Natural killer cell treated with Interleukin-12 subunit alpha and Interleukin-12 subunit beta and Interleukin-15 and Interleukin-18, amount 100 ng/mL, for 72 hours (primary cell): ENCODE measurements at regions not wholly inside any gene's neighbourhood (a gene's known extent, or its start where the extent isn't known, plus 50 kb on each side); places are given as distances from the start of the nearest gene placed in this dataset.

ENCODE experiments used
- ATAC-seq, 2 donors: fragments of 150-1000 bp; cut with Tn5 transposase in 1 of 2; sonication (Bioruptor Pico), chemical (Tn5 transposase) in 1 of 2; 2 replicates each; pipeline ENCODE4 v1.10.0; 2021
- DNase-seq: peaks from one replicate; pipeline ENCODE4 v3.0.0; 2022; ENCODE audit warnings: low spot score
- H3K27ac Mint-ChIP-seq, 2 donors: 1 replicate in 1 of 2; 2 replicates in 1 of 2; pipeline ENCODE4 v1.8.0; 2022; ENCODE audit warnings: mixed read lengths in 2 of 2, mild to moderate bottlenecking in 1 of 2, moderate library complexity in 1 of 2
- H3K27me3 Mint-ChIP-seq, 2 donors: 1 replicate in 1 of 2; 2 replicates in 1 of 2; pipeline ENCODE4 v1.8.0; 2022; ENCODE audit warnings: mixed read lengths in 2 of 2
- H3K36me3 Mint-ChIP-seq: one replicate; pipeline ENCODE4 v1.8.0; 2022; ENCODE audit warnings: mixed read lengths
- H3K4me1 Mint-ChIP-seq, 2 donors: 1 replicate in 1 of 2; 2 replicates in 1 of 2; pipeline ENCODE4 v1.8.0; 2022; ENCODE audit warnings: low read depth in 2 of 2, mixed read lengths in 2 of 2, mild to moderate bottlenecking in 1 of 2
- H3K4me3 Mint-ChIP-seq: one replicate; pipeline ENCODE4 v1.8.0; 2022; ENCODE audit warnings: mixed read lengths
- H3K9me3 Mint-ChIP-seq: 2 replicates; pipeline ENCODE4 v1.8.0; 2022; ENCODE audit warnings: mixed read lengths

GRCh38 chr1:5343256-5344020, 648.8 kb downstream of the NPHP4 start:
- H3K4me1 Mint-ChIP-seq = no peaks in the 10 kb centered on the region
- H3K4me3 Mint-ChIP-seq = no peak overlapping the region
- no peaks in the 10 kb centered on the region for H3K9me3 Mint-ChIP-seq
- H3K27me3 Mint-ChIP-seq = peaks cover 0 to 7% of the 10 kb centered on the region in 2 donors
- H3K27ac Mint-ChIP-seq = no peak overlapping the region
- ATAC-seq (no peak), DNase-seq (no peak)
- no peaks in the 10 kb centered on the region for H3K36me3 Mint-ChIP-seq

DNA sequence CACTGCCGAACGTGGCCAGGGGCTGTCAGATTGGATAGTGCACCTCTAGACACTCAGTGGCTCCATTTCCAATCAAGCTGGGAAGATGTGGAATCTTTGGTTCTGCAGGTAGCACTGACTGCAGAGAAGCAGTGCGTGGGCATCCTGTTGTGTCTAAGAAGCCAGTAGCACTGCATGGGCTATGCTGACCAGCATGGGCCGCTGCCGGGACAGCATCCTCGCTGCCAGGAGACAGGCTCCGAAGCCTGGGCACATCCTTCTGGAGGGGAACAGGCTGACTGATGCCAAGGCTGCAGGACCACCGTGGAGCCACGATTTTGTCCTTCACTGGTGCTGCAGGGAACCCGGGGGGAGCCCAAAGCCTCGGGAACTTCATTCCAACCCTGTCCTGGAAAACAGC, 649.4 kb downstream of the NPHP4 start:
- H3K27me3 Mint-ChIP-seq = peaks cover 0 to 7% of the 10 kb centered on the region in 2 donors
- no peaks in the 10 kb centered on the region for H3K9me3 Mint-ChIP-seq
- no peaks in the 10 kb centered on the region for H3K4me1 Mint-ChIP-seq
- H3K27ac Mint-ChIP-seq = no peak overlapping the region
- ATAC-seq = no peak
- no peaks in the 10 kb centered on the region for H3K36me3 Mint-ChIP-seq
- no peak for DNase-seq
- H3K4me3 Mint-ChIP-seq = no peak overlapping the region

GRCh38 chr1:5342172-5342571, 650.1 kb downstream of the NPHP4 start:
- Mint-ChIP-seq H3K27me3 (peaks cover 0 to 7% of the 10 kb centered on the region in 2 donors), H3K9me3 (no peaks in the 10 kb centered on the region), H3K36me3 (no peaks in the 10 kb centered on the region), H3K4me3 (no peak overlapping the region), H3K4me1 (no peaks in the 10 kb centered on the region), H3K27ac (no peak overlapping the region)
- ATAC-seq (no peak), DNase-seq (no peak)

- H3K4me1 Mint-ChIP-seq = no peaks in the 10 kb centered on the region
- H3K36me3 Mint-ChIP-seq = no peaks in the 10 kb centered on the region
- no peak overlapping the region for H3K27ac Mint-ChIP-seq
These were observed 650.8 kb downstream of the NPHP4 start for GRCh38 chr1:5341471-5341870.

GRCh38 chr1:5340560-5341130, 651.6 kb downstream of the NPHP4 start:
- ATAC-seq (no peak), DNase-seq (no peak)
- no peak overlapping the region for H3K4me3 Mint-ChIP-seq
- no peak overlapping the region for H3K27ac Mint-ChIP-seq
- no peaks in the 10 kb centered on the region for H3K4me1 Mint-ChIP-seq
- H3K9me3 Mint-ChIP-seq = no peaks in the 10 kb centered on the region
- H3K36me3 Mint-ChIP-seq = no peaks in the 10 kb centered on the region
- peaks cover 0 to 4% of the 10 kb centered on the region in 2 donors for H3K27me3 Mint-ChIP-seq

More at GRCh38 chr1:5341471-5341870, 650.8 kb downstream of the NPHP4 start:
- Mint-ChIP-seq H3K4me3 (no peak overlapping the region), H3K9me3 (no peaks in the 10 kb centered on the region), H3K27me3 (peaks cover 0 to 7% of the 10 kb centered on the region in 2 donors)
- DNase-seq = no peak
- ATAC-seq = no peak

DNA sequence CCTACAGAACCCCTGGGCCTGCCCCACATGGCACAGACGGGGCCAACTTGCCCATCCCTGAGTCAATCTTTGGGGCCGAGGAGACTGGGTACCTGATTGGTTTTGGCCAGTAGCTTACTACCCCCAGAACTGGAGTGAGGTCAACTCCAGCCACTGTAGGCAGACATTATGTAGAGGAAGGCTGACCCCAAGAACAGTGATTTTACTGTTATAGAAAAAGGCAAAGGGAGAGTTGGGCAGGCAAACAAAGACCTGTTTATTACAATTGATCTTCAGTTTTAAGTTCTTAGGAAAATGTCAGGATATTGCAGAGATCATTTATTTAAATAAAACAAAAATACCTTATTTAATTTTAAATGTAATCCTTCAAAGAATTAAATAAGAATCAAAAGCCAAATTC, 653.8 kb downstream of the NPHP4 start:
- DNase-seq (no peak), ATAC-seq (no peak)
- Mint-ChIP-seq H3K27ac (no peak overlapping the region), H3K27me3 (peaks cover 6 to 7% of the 10 kb centered on the region in 2 donors), H3K4me3 (no peak overlapping the region), H3K4me1 (no peaks in the 10 kb centered on the region), H3K36me3 (no peaks in the 10 kb centered on the region), H3K9me3 (peaks cover 3% of the 10 kb centered on the region)

- H3K4me3 Mint-ChIP-seq = no peak overlapping the region
- ATAC-seq (no peak), DNase-seq (no peak)
- no peak overlapping the region for H3K27ac Mint-ChIP-seq
- H3K36me3 Mint-ChIP-seq = no peaks in the 10 kb centered on the region
- peaks cover 3 to 7% of the 10 kb centered on the region in 2 donors for H3K27me3 Mint-ChIP-seq
- H3K9me3 Mint-ChIP-seq = peaks cover 3% of the 10 kb centered on the region
- H3K4me1 Mint-ChIP-seq = peaks cover 6 to 14% of the 10 kb centered on the region in 2 donors
These were observed 658.9 kb downstream of the NPHP4 start for GRCh38 chr1:5333291-5333690.

DNA sequence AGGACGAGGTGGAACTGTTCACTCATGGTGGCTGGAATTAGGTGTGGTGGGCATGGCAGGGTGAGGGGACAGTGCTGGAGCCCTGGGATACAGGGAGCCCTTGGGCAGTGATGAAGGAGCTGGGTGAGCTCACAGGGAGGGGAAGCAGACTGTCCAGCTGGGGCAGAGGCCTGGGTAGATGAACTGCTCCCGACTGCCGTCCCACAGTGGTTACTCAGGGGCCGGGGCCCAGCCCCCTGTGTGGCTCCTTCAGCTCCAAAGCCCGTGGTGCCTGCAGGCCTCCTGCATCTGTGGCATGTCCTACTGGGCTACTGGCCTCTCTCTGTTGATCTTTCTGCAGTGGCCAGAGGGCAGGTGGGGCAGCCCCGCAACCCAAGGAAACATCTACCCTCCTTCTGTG, 661.1 kb downstream of the NPHP4 start:
- Mint-ChIP-seq H3K36me3 (no peaks in the 10 kb centered on the region), H3K4me3 (no peak overlapping the region), H3K9me3 (peaks cover 3% of the 10 kb centered on the region), H3K27me3 (peaks cover 6 to 7% of the 10 kb centered on the region in 2 donors), H3K4me1 (peaks cover 6 to 14% of the 10 kb centered on the region in 2 donors), H3K27ac (no peak overlapping the region)
- DNase-seq (no peak), ATAC-seq (peak; percentile 15 to 37)

DNA sequence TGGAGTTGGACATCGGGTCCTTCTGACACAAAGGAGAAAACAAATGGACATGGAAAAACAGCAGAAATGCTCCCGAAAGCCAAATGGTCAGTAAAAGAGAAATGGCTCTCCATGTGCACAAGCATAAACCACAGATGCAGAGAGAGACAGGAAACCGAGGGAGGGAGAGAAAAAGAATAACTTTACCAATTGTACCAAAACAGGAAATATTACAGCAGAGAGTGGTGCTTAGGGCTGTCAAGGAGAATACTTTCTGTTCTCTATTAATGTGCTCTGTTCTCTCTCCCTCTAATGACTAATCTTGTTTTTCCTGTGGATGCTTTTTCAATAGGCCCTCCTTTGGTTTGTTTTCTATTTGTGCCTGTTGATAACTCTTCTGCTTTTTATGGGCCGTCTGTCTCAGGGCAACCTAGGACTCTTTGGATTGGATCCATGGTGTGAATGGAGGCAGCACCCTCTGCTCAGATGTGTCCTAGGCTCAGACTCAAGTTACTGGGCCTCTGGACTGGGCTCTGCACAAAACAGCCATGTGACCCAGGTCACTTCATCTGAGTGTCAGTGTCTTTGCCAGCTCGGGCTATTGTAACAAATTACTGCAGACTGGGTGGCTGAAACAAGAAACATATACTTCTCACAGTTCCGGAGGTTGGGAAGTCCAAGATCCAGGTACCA, 663.0 kb downstream of the NPHP4 start:
- ATAC-seq = no peak
- H3K4me1 Mint-ChIP-seq = peaks cover 6 to 14% of the 10 kb centered on the region in 2 donors
- peak overlapping the region; percentile 30 for H3K4me3 Mint-ChIP-seq
- peaks cover 3% of the 10 kb centered on the region for H3K9me3 Mint-ChIP-seq
- peaks cover 7 to 9% of the 10 kb centered on the region in 2 donors for H3K27me3 Mint-ChIP-seq
- H3K36me3 Mint-ChIP-seq = no peaks in the 10 kb centered on the region
- H3K27ac Mint-ChIP-seq = peak overlapping the region in 1 of 2 donors; percentile 49
- no peak for DNase-seq

GRCh38 chr1:5324883-5325282, 667.3 kb downstream of the NPHP4 start:
- ATAC-seq (no peak), DNase-seq (no peak)
- peaks cover 7 to 13% of the 10 kb centered on the region in 2 donors for H3K27me3 Mint-ChIP-seq
- no peak overlapping the region for H3K4me3 Mint-ChIP-seq
- H3K36me3 Mint-ChIP-seq = no peaks in the 10 kb centered on the region
- H3K27ac Mint-ChIP-seq = no peak overlapping the region
- no peaks in the 10 kb centered on the region for H3K9me3 Mint-ChIP-seq
- H3K4me1 Mint-ChIP-seq = peaks cover 6 to 12% of the 10 kb centered on the region in 2 donors

DNA sequence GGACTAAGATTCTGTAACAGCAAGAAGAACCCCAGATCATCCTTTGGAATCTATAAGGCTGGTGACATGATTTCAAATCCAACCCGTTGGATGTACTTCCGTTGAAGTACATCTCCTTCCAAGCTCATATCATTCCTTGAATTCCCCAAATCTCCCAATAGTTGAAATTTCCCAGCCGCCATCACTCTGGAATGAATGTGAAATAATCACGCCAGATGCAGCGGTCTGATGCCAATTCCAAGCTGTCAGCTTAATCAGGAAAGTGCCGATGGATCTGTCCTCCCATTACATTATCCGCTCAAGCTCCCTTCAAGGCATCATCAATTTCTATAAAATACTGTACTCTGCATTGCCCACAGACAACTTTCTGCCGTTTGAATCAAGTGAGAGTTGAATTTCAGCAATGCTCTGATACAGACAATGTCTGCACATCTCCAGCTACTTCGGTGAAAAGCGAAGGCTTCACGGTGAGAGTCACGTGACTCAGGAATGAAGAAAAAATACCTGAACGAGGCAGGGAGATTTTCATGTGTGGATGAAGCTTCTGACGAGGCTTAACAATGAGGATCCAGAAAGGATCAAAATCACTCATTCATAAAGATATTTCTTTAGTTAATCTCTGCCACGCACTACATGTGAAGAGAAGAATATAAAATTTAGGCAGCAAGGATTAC, 663.9 kb downstream of the AJAP1 start:
- Mint-ChIP-seq H3K4me3 (no peak overlapping the region), H3K9me3 (no peaks in the 10 kb centered on the region), H3K36me3 (no peaks in the 10 kb centered on the region), H3K4me1 (no peaks in the 10 kb centered on the region), H3K27me3 (peaks cover 7 to 14% of the 10 kb centered on the region in 2 donors), H3K27ac (no peak overlapping the region)
- ATAC-seq (no peak), DNase-seq (no peak)

GRCh38 chr1:5317391-5317790, 663.0 kb downstream of the AJAP1 start:
- Mint-ChIP-seq H3K4me3 (no peak overlapping the region), H3K36me3 (no peaks in the 10 kb centered on the region), H3K27ac (no peak overlapping the region), H3K9me3 (no peaks in the 10 kb centered on the region), H3K27me3 (peaks cover 7 to 14% of the 10 kb centered on the region in 2 donors), H3K4me1 (no peaks in the 10 kb centered on the region)
- no peak for ATAC-seq
- DNase-seq = no peak

DNA sequence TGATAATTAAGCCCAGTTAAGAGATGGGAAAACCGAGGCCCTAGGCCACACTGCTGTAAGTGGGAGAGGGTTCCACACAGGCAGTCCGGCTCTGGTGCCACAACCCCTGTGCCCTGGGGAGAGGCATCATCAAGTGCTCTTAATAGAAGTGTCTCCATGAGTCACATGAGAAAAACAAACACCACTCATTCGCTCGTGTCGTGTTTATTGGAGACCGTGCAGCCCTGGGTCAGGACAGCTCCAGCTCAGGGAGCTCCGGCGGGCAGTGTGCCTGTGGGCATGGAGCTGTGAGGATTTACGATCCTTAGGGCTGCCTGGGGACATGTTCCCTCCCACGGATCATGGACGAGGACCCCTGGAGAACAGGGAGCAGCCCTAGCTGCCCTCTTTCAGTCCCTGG, 658.5 kb downstream of the AJAP1 start:
- no peaks in the 10 kb centered on the region for H3K4me1 Mint-ChIP-seq
- H3K36me3 Mint-ChIP-seq = no peaks in the 10 kb centered on the region
- no peak overlapping the region for H3K4me3 Mint-ChIP-seq
- no peaks in the 10 kb centered on the region for H3K9me3 Mint-ChIP-seq
- H3K27ac Mint-ChIP-seq = no peak overlapping the region
- DNase-seq = no peak
- no peak for ATAC-seq
- peaks cover 0 to 5% of the 10 kb centered on the region in 2 donors for H3K27me3 Mint-ChIP-seq

- H3K36me3 Mint-ChIP-seq = no peaks in the 10 kb centered on the region
These were observed 657.9 kb downstream of the AJAP1 start for GRCh38 chr1:5312293-5312674.

More at GRCh38 chr1:5312293-5312674, 657.9 kb downstream of the AJAP1 start:
- Mint-ChIP-seq H3K27ac (no peak overlapping the region), H3K27me3 (peaks cover 0 to 5% of the 10 kb centered on the region in 2 donors), H3K4me3 (no peak overlapping the region), H3K9me3 (no peaks in the 10 kb centered on the region), H3K4me1 (no peaks in the 10 kb centered on the region)
- ATAC-seq = no peak
- no peak for DNase-seq
